GM23248 (cell line): ENCODE measurements at regions not wholly inside any gene's neighbourhood (a gene's known extent, or its start where the extent isn't known, plus 50 kb on each side); places are given as distances from the start of the nearest gene placed in this dataset.

Source experiments
- EZH2 ChIP-seq: fragments of 200-600 bp; sonication (generic); IDR thresholded peaks from 2 replicates; pipeline ENCODE4 v1.6.1; 2018; ENCODE audit warnings: antibody characterized with exemption, mild to moderate bottlenecking; ENCODE audit not compliant: insufficient read depth, poor library complexity, severe bottlenecking
- EZH2phosphoT487 ChIP-seq: fragments of 200-600 bp; sonication (generic); IDR thresholded peaks from 2 replicates; pipeline ENCODE4 v1.6.1; 2018; ENCODE audit warnings: antibody characterized with exemption, moderate library complexity, mild to moderate bottlenecking, low read depth; ENCODE audit not compliant: insufficient read depth

GRCh38 chr16:65579050-65579449, 457.2 kb upstream of the CDH11 start:
- TF ChIP-seq EZH2, result no peak
- TF ChIP-seq EZH2phosphoT487, result no peak
